Mammary epithelial cell (primary cell): ENCODE measurements at regions not wholly inside any gene's neighbourhood (a gene's known extent, or its start where the extent isn't known, plus 50 kb on each side); places are given as distances from the start of the nearest gene placed in this dataset.
"Not testable (repeated sequence)": the region's sequence is repeated elsewhere in the genome, so short reads cannot be mapped to it uniquely, and the experiment has no call there.

ENCODE experiments used
- CTCF ChIP-seq, 2 donors: IDR thresholded peaks in 1 of 2; conservative IDR thresholded peaks in 1 of 2; 2 replicates each; pipeline ENCODE4 v1.5.1; 2011 to 2012; ENCODE audit warnings: inconsistent platforms in 2 of 2, low read length in 2 of 2, mild to moderate bottlenecking in 2 of 2, control low read depth in 1 of 2, low read depth in 1 of 2; ENCODE audit not compliant: insufficient read depth in 1 of 2; ENCODE audit errors: extremely low read depth in 1 of 2
- EZH2 ChIP-seq: IDR thresholded peaks from 2 replicates; pipeline ENCODE4 v1.6.1; 2012; ENCODE audit warnings: low read length, inconsistent platforms, borderline replicate concordance

- TF ChIP-seq CTCF (conservative IDR thresholded peaks at IDR 0.05 in 1 of 2, IDR thresholded peaks at IDR 0.05 in 1 of 2; ENCODE audit: extremely low read depth in 1 of 2, insufficient read depth in 1 of 2, low read depth in 1 of 2, low read length in 2 of 2); EZH2: not testable (repeated sequence)
Observed at GRCh38 chr12:14235176-14235575, 130.3 kb upstream of the ATF7IP start.
